Esophagus squamous epithelium (tissue), 5 donors: ENCODE measurements at regions not wholly inside any gene's neighbourhood (a gene's known extent, or its start where the extent isn't known, plus 50 kb on each side); places are given as distances from the start of the nearest gene placed in this dataset.

Experiments used
- DNase-seq: peaks from one replicate; lab custom pipeline; 2025; lab: John Stamatoyannopoulos, UW
- H3K27ac ChIP-seq, 4 donors: fragments of 200-600 bp; sonication (generic); one replicate each; pipeline ENCODE4 v1.5.1; 2016 to 2019; ENCODE audit warnings: mild to moderate bottlenecking in 1 of 4
- H3K27me3 ChIP-seq, 4 donors: fragments of 200-600 bp; sonication (generic); 1 replicate in 3 of 4; 2 replicates in 1 of 4; pipeline versions ENCODE4 v1.5.1 to v1.6.0; 2017 to 2021; ENCODE audit warnings: antibody characterized with exemption in 1 of 4
- H3K36me3 ChIP-seq, 3 donors: fragments of 200-600 bp; sonication (generic); one replicate each; pipeline ENCODE4 v1.5.1; 2016 to 2019
- H3K4me1 ChIP-seq, 3 donors: fragments of 200-600 bp; sonication (generic); one replicate each; pipeline ENCODE4 v1.5.1; 2017 to 2019
- H3K4me3 ChIP-seq, 4 donors: fragments of 200-600 bp; sonication (generic); 1 replicate in 3 of 4; 2 replicates in 1 of 4; pipeline ENCODE4 v1.5.1; 2016 to 2019; ENCODE audit warnings: mild to moderate bottlenecking in 2 of 4, moderate library complexity in 1 of 4
- H3K9me3 ChIP-seq, 3 donors: fragments of 200-600 bp; sonication (generic); one replicate each; pipeline ENCODE4 v1.5.1; 2016 to 2019
- POLR2A ChIP-seq, 4 donors: fragments of 450-650 bp; IDR thresholded peaks; one replicate each; pipeline ENCODE4 v1.6.1; 2017; ENCODE audit warnings: antibody characterized with exemption in 4 of 4, mild to moderate bottlenecking in 4 of 4, moderate library complexity in 3 of 4
- WGBS, 2 donors: methylation state at CpG; one replicate each; pipeline ENCODE4 v1.1.5; 2018; 5-methylcytosine and 5-hydroxymethylcytosine counted together
- intact Hi-C: fragments of 100-400 bp; cut with DNase I; formaldehyde crosslinking; loops from one replicate; pipeline ENCODE4 v1.15.0; 2022
- TF ChIP-seq, protein P1 (sequence below), 6 experiments: fragments of 450-650 bp in 4 of 6; fragments of 200-600 bp in 2 of 6; sonication (generic) in 2 of 6; IDR thresholded peaks; one replicate each; pipeline ENCODE4 v1.5.1; 2016 to 2019; ENCODE audit warnings: antibody characterized with exemption in 6 of 6, mild to moderate bottlenecking in 4 of 6, moderate library complexity in 4 of 6
- donor health status: DM: yes; HTN: yes; CAD: no.

DNA sequence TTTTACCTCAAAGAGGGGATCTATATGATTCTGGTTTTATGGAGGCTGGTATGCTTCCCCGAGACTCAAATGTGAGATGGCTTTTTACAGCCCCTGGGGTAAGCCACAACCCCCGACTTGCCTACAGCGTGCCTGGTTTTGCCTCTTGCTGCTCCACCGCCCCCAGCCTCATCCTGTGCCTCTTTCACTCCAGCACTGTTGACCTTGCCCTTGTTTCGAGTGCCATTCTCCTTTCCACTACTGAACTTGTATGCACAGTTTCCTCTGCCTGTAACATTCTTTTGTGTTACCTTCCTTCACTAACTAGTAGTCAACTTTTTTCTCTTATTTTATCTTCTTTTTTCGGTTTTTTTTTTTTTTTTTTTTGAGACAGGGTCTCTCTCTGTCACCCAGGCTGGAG, 219.0 kb upstream of the ZBED5 start:
- WGBS, 2 donors: 64 to 67% methylated on average over 6 of the region's 6 CpGs
- intact Hi-C loops: no loop called here
- TF ChIP-seq, protein P1, sequence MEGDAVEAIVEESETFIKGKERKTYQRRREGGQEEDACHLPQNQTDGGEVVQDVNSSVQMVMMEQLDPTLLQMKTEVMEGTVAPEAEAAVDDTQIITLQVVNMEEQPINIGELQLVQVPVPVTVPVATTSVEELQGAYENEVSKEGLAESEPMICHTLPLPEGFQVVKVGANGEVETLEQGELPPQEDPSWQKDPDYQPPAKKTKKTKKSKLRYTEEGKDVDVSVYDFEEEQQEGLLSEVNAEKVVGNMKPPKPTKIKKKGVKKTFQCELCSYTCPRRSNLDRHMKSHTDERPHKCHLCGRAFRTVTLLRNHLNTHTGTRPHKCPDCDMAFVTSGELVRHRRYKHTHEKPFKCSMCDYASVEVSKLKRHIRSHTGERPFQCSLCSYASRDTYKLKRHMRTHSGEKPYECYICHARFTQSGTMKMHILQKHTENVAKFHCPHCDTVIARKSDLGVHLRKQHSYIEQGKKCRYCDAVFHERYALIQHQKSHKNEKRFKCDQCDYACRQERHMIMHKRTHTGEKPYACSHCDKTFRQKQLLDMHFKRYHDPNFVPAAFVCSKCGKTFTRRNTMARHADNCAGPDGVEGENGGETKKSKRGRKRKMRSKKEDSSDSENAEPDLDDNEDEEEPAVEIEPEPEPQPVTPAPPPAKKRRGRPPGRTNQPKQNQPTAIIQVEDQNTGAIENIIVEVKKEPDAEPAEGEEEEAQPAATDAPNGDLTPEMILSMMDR (IDR thresholded peaks at IDR 0.05): no peak
- no peak for TF ChIP-seq POLR2A (IDR thresholded peaks at IDR 0.05)
- Histone ChIP-seq H3K4me1 (no peaks in the 10 kb centered on the region), H3K36me3 (no peaks in the 10 kb centered on the region), H3K9me3 (no peaks in the 10 kb centered on the region), H3K4me3 (no peak overlapping the region), H3K27ac (no peak overlapping the region), H3K27me3 (no peaks in the 10 kb centered on the region)
- no peak for DNase-seq

DNA sequence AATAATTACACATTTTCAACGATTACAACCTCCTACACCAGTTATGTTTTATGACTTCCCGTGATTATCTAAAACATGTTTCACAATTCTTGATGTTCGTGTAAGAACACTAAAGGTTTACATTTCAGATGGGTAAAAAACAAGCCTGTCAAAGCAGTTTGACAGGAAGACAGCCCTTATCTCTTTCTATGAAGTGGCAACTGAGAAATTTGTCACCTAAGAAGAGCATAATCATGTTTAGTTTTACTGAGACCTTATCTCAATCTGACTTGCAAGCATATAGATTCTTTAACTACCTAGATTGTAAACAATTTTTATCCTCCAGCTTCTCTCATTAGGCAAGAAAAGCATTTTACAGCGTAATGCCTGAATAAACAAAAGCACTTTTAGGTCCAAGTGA, 218.4 kb upstream of the ZBED5 start:
- Histone ChIP-seq H3K4me3 (no peak overlapping the region), H3K27me3 (no peaks in the 10 kb centered on the region), H3K4me1 (no peaks in the 10 kb centered on the region), H3K9me3 (no peaks in the 10 kb centered on the region), H3K36me3 (no peaks in the 10 kb centered on the region), H3K27ac (no peak overlapping the region)
- intact Hi-C loops: no loop called here
- DNase-seq: no peak
- no peak for TF ChIP-seq POLR2A (IDR thresholded peaks at IDR 0.05)
- TF ChIP-seq, protein P1 (IDR thresholded peaks at IDR 0.05): no peak
- 54 to 68% methylated on average over 4 of the region's 4 CpGs for WGBS, 2 donors

DNA sequence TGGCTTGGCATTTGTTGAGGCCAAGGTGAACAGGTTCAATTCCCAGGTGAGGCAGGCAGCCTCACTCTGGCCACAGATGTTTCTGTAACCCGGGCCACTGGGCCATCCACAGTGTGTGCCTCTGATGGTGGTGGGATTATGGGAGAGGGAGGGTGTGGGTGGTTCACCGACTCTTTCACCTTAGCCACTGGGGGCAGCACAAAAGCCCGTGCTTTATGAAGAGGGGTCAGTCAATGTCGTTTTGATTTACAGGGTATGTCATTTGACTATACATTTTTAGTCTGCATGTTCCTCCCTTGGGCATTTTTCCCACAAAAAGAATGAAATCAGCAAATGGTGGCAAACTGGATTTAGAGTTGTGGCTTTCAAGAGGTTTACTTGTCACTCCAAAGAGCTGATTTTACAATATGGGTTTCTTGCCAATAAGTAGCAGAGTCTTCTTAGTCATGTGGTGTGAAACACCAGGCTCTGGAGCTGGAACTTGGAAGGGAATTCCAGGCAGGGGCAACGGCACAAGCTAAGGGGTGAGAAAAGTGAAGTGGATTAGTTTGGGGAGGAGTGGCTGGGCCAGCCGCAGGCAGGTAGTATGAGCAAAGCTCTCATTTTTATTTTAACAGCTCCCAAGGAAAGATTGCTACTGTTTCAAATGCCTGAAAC, 217.8 kb upstream of the ZBED5 start:
- no peaks in the 10 kb centered on the region for H3K4me1 ChIP-seq
- H3K4me3 ChIP-seq: no peak overlapping the region
- WGBS, 2 donors: 57 to 60% methylated on average over 5 to 6 of the region's 6 CpGs
- H3K27me3 ChIP-seq: no peaks in the 10 kb centered on the region
- intact Hi-C loops: no loop called here
- DNase-seq: no peak
- no peak for TF ChIP-seq POLR2A (IDR thresholded peaks at IDR 0.05)
- TF ChIP-seq, protein P1 (IDR thresholded peaks at IDR 0.05): no peak
- H3K27ac ChIP-seq: no peak overlapping the region
- no peaks in the 10 kb centered on the region for H3K36me3 ChIP-seq
- no peaks in the 10 kb centered on the region for H3K9me3 ChIP-seq

DNA sequence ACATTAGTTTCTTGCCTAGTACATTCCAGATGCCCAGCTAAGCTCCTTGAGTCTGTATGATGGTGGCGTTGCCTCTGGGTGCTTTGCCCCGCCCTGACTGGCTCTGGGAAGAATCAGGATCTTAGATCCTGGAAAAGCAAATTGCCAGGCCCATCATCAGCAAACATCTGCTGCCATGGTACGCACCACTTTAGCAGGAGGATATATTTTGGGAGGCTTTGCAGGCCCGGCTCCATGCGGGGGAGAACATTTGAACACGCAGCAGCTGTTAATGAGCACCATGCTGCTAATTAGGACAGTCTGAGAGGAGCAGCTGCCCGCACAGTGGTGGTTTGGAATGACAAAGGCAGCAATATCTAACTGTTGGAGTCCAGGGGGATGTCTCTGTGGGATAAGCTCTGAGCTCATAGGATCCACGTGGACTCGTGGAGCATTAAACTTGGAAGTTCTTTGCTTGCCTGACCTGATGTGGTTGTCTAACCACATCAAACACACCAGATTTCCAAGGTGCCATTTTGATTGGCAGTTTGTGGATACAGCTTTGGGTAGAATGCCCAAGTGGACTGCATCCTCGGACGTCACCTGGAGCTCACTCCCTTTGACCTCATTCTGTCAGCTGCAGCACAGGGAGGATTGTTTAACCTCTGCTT, 217.0 kb upstream of the ZBED5 start:
- no peak for TF ChIP-seq POLR2A (IDR thresholded peaks at IDR 0.05)
- TF ChIP-seq, protein P1 (IDR thresholded peaks at IDR 0.05): no peak
- H3K27me3 ChIP-seq: no peaks in the 10 kb centered on the region
- no peak for DNase-seq

DNA sequence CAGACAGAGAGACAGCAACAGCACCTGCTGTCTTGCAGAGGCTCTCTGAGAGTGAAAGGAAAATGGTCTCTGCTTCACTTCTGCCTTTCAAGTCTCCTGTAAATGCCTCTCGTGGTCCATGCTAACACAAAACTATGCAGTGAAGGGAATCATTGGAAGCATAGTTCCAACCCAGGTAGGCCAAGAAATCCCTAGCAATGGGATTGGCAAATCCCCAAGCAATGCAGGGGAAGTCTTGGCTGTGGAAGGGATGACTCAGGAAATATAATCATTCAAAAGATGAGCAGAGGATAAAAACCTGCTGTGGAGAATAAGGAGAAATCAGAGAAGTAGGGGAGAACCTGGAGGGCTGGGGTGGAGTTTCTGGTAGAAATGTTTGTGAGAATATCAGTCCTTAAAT, 216.1 kb upstream of the ZBED5 start:
- no peak for DNase-seq
- TF ChIP-seq, protein P1 (IDR thresholded peaks at IDR 0.05): no peak
- TF ChIP-seq POLR2A (IDR thresholded peaks at IDR 0.05): no peak
- no peaks in the 10 kb centered on the region for H3K36me3 ChIP-seq
- intact Hi-C loops: no loop called here
- no peak overlapping the region for H3K27ac ChIP-seq
- no peaks in the 10 kb centered on the region for H3K27me3 ChIP-seq
- H3K9me3 ChIP-seq: no peaks in the 10 kb centered on the region
- H3K4me1 ChIP-seq: no peaks in the 10 kb centered on the region
- H3K4me3 ChIP-seq: no peak overlapping the region
- 67% methylated on average over 1 of the region's 1 CpG; no CpG with 5 or more reads in 1 of the 2 donors for WGBS, 2 donors

More for the DNA sequence above, 217.0 kb upstream of the ZBED5 start:
- H3K9me3 ChIP-seq: no peaks in the 10 kb centered on the region
- H3K4me3 ChIP-seq: no peak overlapping the region
- no peak overlapping the region for H3K27ac ChIP-seq
- WGBS, 2 donors: 80 to 89% methylated on average over 9 of the region's 11 CpGs
- no peaks in the 10 kb centered on the region for H3K4me1 ChIP-seq
- no peaks in the 10 kb centered on the region for H3K36me3 ChIP-seq
- intact Hi-C loops: no loop called here
